K562 (cell line): ENCODE measurements at regions not wholly inside any gene's neighbourhood (a gene's known extent, or its start where the extent isn't known, plus 50 kb on each side); places are given as distances from the start of the nearest gene placed in this dataset.

ENCODE experiments used
- HNRNPH1 ChIP-seq: fragments of 200-400 bp; formaldehyde crosslinking; optimal IDR thresholded peaks from 2 replicates; pipeline ENCODE3; 2017; ENCODE audit warnings: low read depth, mild to moderate bottlenecking, low read length, moderate library complexity
- PPARD ChIP-seq: fragments of 250-450 bp; sonication (Bioruptor Pico); IDR thresholded peaks from 2 replicates; pipeline ENCODE4 v1.8.0; 2022; ENCODE audit warnings: inconsistent platforms, mild to moderate bottlenecking, moderate library complexity
- TF ChIP-seq, protein P1 (sequence below): fragments of 200-400 bp; formaldehyde crosslinking; IDR thresholded peaks from 2 replicates; pipeline ENCODE4 v1.6.1; 2017; ENCODE audit warnings: mild to moderate bottlenecking, low read depth, low read length, moderate library complexity
- TF ChIP-seq, protein P2 (sequence below): fragments of 450-650 bp; IDR thresholded peaks from 2 replicates; pipeline ENCODE4 v1.6.1; 2017; ENCODE audit warnings: antibody characterized with exemption, mild to moderate bottlenecking
- TF ChIP-seq, protein P3 (sequence below): sonication (generic); formaldehyde crosslinking; IDR thresholded peaks from 2 replicates; pipeline ENCODE4 v1.8.0; 2023; ENCODE audit warnings: mild to moderate bottlenecking, missing genetic modification reagents

DNA sequence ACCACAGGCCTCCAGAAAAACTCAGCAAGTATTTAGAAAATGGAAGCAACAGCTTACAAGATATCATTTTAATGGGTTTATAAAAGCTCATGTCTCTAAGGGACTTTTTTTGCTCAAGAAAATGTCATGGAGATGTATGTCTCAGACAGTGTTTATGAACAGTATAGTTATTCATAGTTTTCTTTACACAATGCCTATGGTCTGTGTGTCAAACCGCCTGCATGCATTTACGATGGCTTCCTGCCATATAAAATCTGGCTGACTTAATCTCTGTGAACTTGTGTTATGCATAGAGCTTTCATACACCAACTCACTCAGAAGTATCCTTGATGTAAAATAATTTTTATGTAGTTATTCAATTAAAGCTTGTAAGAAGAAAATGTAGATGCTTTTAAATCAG, 1314.2 kb upstream of the LRRTM3 start (continued):
- TF ChIP-seq, protein P1, sequence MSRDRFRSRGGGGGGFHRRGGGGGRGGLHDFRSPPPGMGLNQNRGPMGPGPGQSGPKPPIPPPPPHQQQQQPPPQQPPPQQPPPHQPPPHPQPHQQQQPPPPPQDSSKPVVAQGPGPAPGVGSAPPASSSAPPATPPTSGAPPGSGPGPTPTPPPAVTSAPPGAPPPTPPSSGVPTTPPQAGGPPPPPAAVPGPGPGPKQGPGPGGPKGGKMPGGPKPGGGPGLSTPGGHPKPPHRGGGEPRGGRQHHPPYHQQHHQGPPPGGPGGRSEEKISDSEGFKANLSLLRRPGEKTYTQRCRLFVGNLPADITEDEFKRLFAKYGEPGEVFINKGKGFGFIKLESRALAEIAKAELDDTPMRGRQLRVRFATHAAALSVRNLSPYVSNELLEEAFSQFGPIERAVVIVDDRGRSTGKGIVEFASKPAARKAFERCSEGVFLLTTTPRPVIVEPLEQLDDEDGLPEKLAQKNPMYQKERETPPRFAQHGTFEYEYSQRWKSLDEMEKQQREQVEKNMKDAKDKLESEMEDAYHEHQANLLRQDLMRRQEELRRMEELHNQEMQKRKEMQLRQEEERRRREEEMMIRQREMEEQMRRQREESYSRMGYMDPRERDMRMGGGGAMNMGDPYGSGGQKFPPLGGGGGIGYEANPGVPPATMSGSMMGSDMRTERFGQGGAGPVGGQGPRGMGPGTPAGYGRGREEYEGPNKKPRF = no peak
- TF ChIP-seq, protein P2, sequence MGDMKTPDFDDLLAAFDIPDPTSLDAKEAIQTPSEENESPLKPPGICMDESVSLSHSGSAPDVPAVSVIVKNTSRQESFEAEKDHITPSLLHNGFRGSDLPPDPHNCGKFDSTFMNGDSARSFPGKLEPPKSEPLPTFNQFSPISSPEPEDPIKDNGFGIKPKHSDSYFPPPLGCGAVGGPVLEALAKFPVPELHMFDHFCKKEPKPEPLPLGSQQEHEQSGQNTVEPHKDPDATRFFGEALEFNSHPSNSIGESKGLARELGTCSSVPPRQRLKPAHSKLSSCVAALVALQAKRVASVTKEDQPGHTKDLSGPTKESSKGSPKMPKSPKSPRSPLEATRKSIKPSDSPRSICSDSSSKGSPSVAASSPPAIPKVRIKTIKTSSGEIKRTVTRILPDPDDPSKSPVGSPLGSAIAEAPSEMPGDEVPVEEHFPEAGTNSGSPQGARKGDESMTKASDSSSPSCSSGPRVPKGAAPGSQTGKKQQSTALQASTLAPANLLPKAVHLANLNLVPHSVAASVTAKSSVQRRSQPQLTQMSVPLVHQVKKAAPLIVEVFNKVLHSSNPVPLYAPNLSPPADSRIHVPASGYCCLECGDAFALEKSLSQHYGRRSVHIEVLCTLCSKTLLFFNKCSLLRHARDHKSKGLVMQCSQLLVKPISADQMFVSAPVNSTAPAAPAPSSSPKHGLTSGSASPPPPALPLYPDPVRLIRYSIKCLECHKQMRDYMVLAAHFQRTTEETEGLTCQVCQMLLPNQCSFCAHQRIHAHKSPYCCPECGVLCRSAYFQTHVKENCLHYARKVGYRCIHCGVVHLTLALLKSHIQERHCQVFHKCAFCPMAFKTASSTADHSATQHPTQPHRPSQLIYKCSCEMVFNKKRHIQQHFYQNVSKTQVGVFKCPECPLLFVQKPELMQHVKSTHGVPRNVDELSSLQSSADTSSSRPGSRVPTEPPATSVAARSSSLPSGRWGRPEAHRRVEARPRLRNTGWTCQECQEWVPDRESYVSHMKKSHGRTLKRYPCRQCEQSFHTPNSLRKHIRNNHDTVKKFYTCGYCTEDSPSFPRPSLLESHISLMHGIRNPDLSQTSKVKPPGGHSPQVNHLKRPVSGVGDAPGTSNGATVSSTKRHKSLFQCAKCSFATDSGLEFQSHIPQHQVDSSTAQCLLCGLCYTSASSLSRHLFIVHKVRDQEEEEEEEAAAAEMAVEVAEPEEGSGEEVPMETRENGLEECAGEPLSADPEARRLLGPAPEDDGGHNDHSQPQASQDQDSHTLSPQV = no peak
- TF ChIP-seq HNRNPH1 (no peak), PPARD (CRISPR knock-in tag) (no peak)
- TF ChIP-seq, protein P3, sequence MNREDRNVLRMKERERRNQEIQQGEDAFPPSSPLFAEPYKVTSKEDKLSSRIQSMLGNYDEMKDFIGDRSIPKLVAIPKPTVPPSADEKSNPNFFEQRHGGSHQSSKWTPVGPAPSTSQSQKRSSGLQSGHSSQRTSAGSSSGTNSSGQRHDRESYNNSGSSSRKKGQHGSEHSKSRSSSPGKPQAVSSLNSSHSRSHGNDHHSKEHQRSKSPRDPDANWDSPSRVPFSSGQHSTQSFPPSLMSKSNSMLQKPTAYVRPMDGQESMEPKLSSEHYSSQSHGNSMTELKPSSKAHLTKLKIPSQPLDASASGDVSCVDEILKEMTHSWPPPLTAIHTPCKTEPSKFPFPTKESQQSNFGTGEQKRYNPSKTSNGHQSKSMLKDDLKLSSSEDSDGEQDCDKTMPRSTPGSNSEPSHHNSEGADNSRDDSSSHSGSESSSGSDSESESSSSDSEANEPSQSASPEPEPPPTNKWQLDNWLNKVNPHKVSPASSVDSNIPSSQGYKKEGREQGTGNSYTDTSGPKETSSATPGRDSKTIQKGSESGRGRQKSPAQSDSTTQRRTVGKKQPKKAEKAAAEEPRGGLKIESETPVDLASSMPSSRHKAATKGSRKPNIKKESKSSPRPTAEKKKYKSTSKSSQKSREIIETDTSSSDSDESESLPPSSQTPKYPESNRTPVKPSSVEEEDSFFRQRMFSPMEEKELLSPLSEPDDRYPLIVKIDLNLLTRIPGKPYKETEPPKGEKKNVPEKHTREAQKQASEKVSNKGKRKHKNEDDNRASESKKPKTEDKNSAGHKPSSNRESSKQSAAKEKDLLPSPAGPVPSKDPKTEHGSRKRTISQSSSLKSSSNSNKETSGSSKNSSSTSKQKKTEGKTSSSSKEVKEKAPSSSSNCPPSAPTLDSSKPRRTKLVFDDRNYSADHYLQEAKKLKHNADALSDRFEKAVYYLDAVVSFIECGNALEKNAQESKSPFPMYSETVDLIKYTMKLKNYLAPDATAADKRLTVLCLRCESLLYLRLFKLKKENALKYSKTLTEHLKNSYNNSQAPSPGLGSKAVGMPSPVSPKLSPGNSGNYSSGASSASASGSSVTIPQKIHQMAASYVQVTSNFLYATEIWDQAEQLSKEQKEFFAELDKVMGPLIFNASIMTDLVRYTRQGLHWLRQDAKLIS (CRISPR knock-in tag) = no peak
